ENCODE measurements at regions not wholly inside any gene's neighbourhood (a gene's known extent, or its start where the extent isn't known, plus 50 kb on each side); places are given as distances from the start of the nearest gene placed in this dataset.

GRCh38 chr4:32423267-32423666 lies 1703.1 kb downstream of the PCDH7 start:
- Mint-ChIP-seq H3K27me3 (ENCODE audit: low read depth) (no peaks in the 10 kb centered on the region; the same call in 1 of the 2 replicates), H3K36me3 (ENCODE audit: insufficient read depth in 1 of 3, low read depth in 3 of 3) (peaks cover 0 to 4% (median 3%) of the 10 kb centered on the region in 3 experiments; a peak in 3 of 7 replicates), H3K4me3 (no peak overlapping the region), H3K27ac (no peak overlapping the region; a peak in 1 of 7 replicates), H3K9me3 (peaks cover 3 to 14% of the 10 kb centered on the region in 2 experiments; a peak in 4 of 5 replicates), H3K4me1 (no peaks in the 10 kb centered on the region)
- Histone ChIP-seq H2AFZ (ENCODE audit: low read length) (no peak overlapping the region), H3K27me3 (ENCODE audit: insufficient read depth, low read length) (no peaks in the 10 kb centered on the region), H2BK12ac (ENCODE audit: insufficient read length, low read depth, low read length) (no peak overlapping the region), H3K79me2 (ENCODE audit: insufficient read depth, low read length) (no peaks in the 10 kb centered on the region), H4K91ac (ENCODE audit: insufficient read length, low read depth, low read length) (no peak overlapping the region), H4K5ac (ENCODE audit: insufficient read length, low read depth, low read length) (no peak overlapping the region), H2AK5ac (ENCODE audit: insufficient read length, low read length) (no peak overlapping the region), H3K18ac (ENCODE audit: insufficient read length, low read depth, low read length) (no peak overlapping the region), H4K8ac (replicated peaks; ENCODE audit: insufficient read length, low read depth, low read length) (no peak overlapping the region), H3K23me2 (ENCODE audit: insufficient read length, low read depth, low read length, poor library complexity, severe bottlenecking) (no peaks in the 10 kb centered on the region), H2BK120ac (ENCODE audit: low read depth, low read length, poor library complexity, severe bottlenecking) (no peak overlapping the region), H3K4me2 (ENCODE audit: insufficient read depth, insufficient read length, low read length) (no peak overlapping the region), H3K14ac (ENCODE audit: insufficient read depth, low read length) (no peak overlapping the region), H2BK5ac (ENCODE audit: insufficient read length, low read length) (no peak overlapping the region), H3K27ac (ENCODE audit: insufficient read length, low read depth, low read length) (no peak overlapping the region), H3K9ac (ENCODE audit: extremely low read depth, insufficient read length, low read length) (no peak overlapping the region), H3K4me1 (ENCODE audit: insufficient read depth, low read length) (no peaks in the 10 kb centered on the region), H2BK15ac (ENCODE audit: low read depth, low read length) (no peak overlapping the region), H2BK20ac (ENCODE audit: low read depth, low read length, poor library complexity, severe bottlenecking) (no peak overlapping the region), H3T11ph (ENCODE audit: low read length) (no peak overlapping the region), H3K56ac (ENCODE audit: insufficient read length, low read depth, low read length) (no peak overlapping the region), H3K23ac (ENCODE audit: insufficient read length, low read depth, low read length) (no peak overlapping the region), H3K79me1 (ENCODE audit: insufficient read depth, low read depth, low read length, poor library complexity, severe bottlenecking) (no peaks in the 10 kb centered on the region), H4K20me1 (ENCODE audit: control insufficient read depth, insufficient read depth, insufficient read length) (no peaks in the 10 kb centered on the region), H3K9me3 (ENCODE audit: control insufficient read depth, low read depth, low read length) (no peaks in the 10 kb centered on the region), H3K4ac (ENCODE audit: low read depth, low read length) (no peak overlapping the region)
- DNase-seq: no peak
- WGBS (ENCODE audit: extremely low coverage, insufficient read length, low lambda C conversion rate): no CpG with 5 or more reads among the region's 3 CpGs
- no peak for TF ChIP-seq CTCF (conservative IDR thresholded peaks at IDR 0.05)

Measured in H9 (cell line).